ENCODE measurements at regions not wholly inside any gene's neighbourhood (a gene's known extent, or its start where the extent isn't known, plus 50 kb on each side); places are given as distances from the start of the nearest gene placed in this dataset.

DNA sequence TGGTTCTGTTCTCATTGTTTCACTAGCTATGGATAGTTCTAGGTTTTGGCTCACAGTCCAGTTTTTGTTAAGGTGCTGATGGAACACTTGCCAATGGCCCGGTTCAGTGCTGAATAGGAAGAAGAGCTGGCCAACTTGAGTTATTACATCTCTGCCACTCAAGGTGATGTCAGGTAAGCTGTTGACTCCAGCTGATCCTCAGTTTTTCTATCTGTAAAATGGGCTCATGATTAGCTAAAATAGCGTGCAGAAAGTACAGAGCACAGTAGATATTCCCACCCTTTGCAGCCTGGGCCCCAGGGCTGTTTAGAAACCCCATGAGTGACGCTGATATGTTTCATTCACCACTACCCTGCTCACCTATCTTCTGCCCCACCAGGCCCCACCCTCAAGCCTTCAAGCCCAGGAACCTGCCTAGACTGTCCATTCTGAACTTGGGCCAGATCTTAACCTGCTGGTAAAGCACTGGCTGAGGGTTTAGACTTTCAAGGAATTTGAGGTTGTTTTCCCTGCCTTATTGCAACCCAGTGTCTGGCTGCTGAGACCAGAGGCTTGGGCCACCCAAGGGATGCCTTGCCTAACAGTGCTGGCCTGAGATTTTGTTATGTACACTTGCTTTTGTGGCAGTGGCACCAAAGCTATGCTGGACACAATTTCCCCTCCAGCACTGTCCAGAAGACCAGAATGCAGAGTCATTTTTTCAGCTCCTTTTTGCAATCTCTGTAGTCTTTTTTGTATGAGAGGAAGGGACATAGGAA lies 378.2 kb upstream of the ZMIZ1 start:
- TF ChIP-seq, protein P1, sequence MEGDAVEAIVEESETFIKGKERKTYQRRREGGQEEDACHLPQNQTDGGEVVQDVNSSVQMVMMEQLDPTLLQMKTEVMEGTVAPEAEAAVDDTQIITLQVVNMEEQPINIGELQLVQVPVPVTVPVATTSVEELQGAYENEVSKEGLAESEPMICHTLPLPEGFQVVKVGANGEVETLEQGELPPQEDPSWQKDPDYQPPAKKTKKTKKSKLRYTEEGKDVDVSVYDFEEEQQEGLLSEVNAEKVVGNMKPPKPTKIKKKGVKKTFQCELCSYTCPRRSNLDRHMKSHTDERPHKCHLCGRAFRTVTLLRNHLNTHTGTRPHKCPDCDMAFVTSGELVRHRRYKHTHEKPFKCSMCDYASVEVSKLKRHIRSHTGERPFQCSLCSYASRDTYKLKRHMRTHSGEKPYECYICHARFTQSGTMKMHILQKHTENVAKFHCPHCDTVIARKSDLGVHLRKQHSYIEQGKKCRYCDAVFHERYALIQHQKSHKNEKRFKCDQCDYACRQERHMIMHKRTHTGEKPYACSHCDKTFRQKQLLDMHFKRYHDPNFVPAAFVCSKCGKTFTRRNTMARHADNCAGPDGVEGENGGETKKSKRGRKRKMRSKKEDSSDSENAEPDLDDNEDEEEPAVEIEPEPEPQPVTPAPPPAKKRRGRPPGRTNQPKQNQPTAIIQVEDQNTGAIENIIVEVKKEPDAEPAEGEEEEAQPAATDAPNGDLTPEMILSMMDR (IDR thresholded peaks at IDR 0.05), result no peak
- no peak for TF ChIP-seq POLR2A (IDR thresholded peaks at IDR 0.05)
